OCI-LY1 (cell line): ENCODE measurements at regions not wholly inside any gene's neighbourhood (a gene's known extent, or its start where the extent isn't known, plus 50 kb on each side); places are given as distances from the start of the nearest gene placed in this dataset.

Experiments used
- CTCF ChIP-seq: fragments of 200-600 bp; sonication (generic), shearing (Covaris generic); IDR thresholded peaks from 2 replicates; pipeline ENCODE4 v1.5.1; 2017; ENCODE audit warnings: mild to moderate bottlenecking, antibody characterized with exemption, low read length, moderate library complexity, mixed read lengths
- EZH2 ChIP-seq: fragments of 200-600 bp; sonication (generic), shearing (Covaris generic); IDR thresholded peaks from 2 replicates; pipeline ENCODE4 v1.8.0; 2017; ENCODE audit warnings: borderline replicate concordance, mixed run types, mild to moderate bottlenecking, antibody characterized with exemption, low read length, moderate library complexity, mixed read lengths

GRCh38 chr3:5293207-5293606 lies 105.7 kb downstream of the EDEM1 start:
- TF ChIP-seq CTCF (no peak), EZH2 (no peak)
